ENCODE measurements at regions not wholly inside any gene's neighbourhood (a gene's known extent, or its start where the extent isn't known, plus 50 kb on each side); places are given as distances from the start of the nearest gene placed in this dataset.

DNA sequence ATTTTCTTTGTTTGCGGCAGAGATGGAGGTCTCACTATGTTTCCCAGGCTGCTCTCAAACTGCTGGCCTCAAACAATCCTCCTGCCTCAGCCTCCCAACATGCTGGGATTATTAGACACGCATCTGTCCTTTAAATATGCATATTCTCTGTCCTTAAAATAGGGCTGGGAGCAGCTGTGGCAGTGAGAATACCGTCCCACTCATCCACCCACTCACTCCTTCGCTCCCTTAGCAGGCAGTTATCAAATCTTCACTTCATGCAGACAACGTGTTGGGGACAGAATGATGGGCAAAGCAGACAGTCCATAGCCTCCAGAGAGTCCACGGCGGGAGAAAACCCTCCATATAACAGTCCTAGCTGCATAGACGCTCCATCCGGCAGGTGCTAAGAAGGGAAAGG lies 179.4 kb downstream of the ZBTB18 start:
- BruUV-seq (replicated peaks), result no TSS peak
- Histone ChIP-seq H3K79me2 (ENCODE audit: low read length) (no peaks in the 10 kb centered on the region), H3K4me2 (ENCODE audit: low read length) (peak overlapping the region; percentile 93), H3K9me3 (ENCODE audit: low read length) (no peaks in the 10 kb centered on the region), H3K9me2 (replicated peaks; ENCODE audit: low read length) (no peaks in the 10 kb centered on the region), H4K20me1 (ENCODE audit: low read length) (no peaks in the 10 kb centered on the region), H3K9ac (ENCODE audit: low read length) (no peak overlapping the region), H3K27ac (ENCODE audit: low read length) (no peak overlapping the region), H3K27me3 (ENCODE audit: low read length) (no peaks in the 10 kb centered on the region), H3K36me3 (ENCODE audit: low read depth, low read length) (no peaks in the 10 kb centered on the region), H3F3A (ENCODE audit: low read length, unreplicated experiment) (no peaks in the 10 kb centered on the region), H3K4me3 (ENCODE audit: low read length) (no peak overlapping the region), H3K4me1 (ENCODE audit: insufficient read depth, low read length) (peaks cover 37% of the 10 kb centered on the region), H2AFZ (ENCODE audit: low read length) (no peak overlapping the region)
- DNase-seq, result no peak
- CTCF ChIA-PET, result no interaction called here
- intact Hi-C loops (cut with micrococcal nuclease), result loop anchor here (5.0 kb wide), 2 partner anchors 68 to 183 kb away; no protein-coding TSS in a partner anchor
- no peak for ATAC-seq
- POLR2A ChIA-PET (ENCODE audit: unreplicated experiment), result no interaction called here
- TF ChIP-seq EZH2phosphoT487 (IDR thresholded peaks at IDR 0.05; ENCODE audit: borderline replicate concordance, low read length) (no peak), EZH2 (IDR thresholded peaks at IDR 0.05; ENCODE audit: low read length, unreplicated experiment) (no peak)
- TF ChIP-seq, protein P1, sequence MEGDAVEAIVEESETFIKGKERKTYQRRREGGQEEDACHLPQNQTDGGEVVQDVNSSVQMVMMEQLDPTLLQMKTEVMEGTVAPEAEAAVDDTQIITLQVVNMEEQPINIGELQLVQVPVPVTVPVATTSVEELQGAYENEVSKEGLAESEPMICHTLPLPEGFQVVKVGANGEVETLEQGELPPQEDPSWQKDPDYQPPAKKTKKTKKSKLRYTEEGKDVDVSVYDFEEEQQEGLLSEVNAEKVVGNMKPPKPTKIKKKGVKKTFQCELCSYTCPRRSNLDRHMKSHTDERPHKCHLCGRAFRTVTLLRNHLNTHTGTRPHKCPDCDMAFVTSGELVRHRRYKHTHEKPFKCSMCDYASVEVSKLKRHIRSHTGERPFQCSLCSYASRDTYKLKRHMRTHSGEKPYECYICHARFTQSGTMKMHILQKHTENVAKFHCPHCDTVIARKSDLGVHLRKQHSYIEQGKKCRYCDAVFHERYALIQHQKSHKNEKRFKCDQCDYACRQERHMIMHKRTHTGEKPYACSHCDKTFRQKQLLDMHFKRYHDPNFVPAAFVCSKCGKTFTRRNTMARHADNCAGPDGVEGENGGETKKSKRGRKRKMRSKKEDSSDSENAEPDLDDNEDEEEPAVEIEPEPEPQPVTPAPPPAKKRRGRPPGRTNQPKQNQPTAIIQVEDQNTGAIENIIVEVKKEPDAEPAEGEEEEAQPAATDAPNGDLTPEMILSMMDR (conservative IDR thresholded peaks at IDR 0.05; ENCODE audit: low read depth, low read length), result no peak

DNA sequence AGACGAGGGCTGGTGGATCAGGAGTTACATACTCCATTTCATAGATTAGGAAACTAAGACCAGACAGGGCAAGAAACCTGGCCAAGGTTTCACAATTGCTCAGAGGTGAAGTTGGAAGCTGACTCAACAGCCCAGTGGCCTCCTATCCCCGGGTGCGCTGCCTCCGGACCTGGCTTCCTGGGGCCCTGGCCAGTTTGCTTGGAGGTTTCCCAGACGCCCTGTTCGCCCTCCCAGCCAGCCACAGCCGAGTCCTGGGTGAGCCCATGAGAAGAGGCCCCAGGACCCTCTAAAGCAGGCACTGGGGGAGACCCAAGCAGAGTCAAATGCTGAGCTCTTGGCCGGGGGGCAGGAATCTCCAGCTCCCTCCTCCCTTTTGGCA lies 180.1 kb downstream of the ZBTB18 start:
- Histone ChIP-seq H3K4me2 (ENCODE audit: low read length) (peak overlapping the region; percentile 93), H3K9me2 (replicated peaks; ENCODE audit: low read length) (no peaks in the 10 kb centered on the region), H3K4me3 (ENCODE audit: low read length) (peak overlapping the region; percentile 68), H2AFZ (ENCODE audit: low read length) (peak overlapping the region; percentile 93), H3K27ac (ENCODE audit: low read length) (peak overlapping the region; percentile 68), H3K9me3 (ENCODE audit: low read length) (no peaks in the 10 kb centered on the region), H3K79me2 (ENCODE audit: low read length) (no peaks in the 10 kb centered on the region), H3K36me3 (ENCODE audit: low read depth, low read length) (no peaks in the 10 kb centered on the region), H4K20me1 (ENCODE audit: low read length) (no peaks in the 10 kb centered on the region), H3K4me1 (ENCODE audit: insufficient read depth, low read length) (peaks cover 31% of the 10 kb centered on the region), H3K9ac (ENCODE audit: low read length) (peak overlapping the region; percentile 30), H3K27me3 (ENCODE audit: low read length) (no peaks in the 10 kb centered on the region), H3F3A (ENCODE audit: low read length, unreplicated experiment) (no peaks in the 10 kb centered on the region)
- no TSS peak for BruUV-seq (replicated peaks)
- ChIA-PET CTCF (no interaction called here), POLR2A (ENCODE audit: unreplicated experiment) (interaction anchor here (0.6 kb wide), 2 partner anchors 91 to 314 kb away, joined by 7 to 20 read pairs; no protein-coding TSS in a partner anchor)
- intact Hi-C loops (cut with micrococcal nuclease), result loop anchor here (5.0 kb wide), 2 partner anchors 69 to 184 kb away; no protein-coding TSS in a partner anchor
- peak; percentile 64 for ATAC-seq
- TF ChIP-seq EZH2phosphoT487 (IDR thresholded peaks at IDR 0.05; ENCODE audit: borderline replicate concordance, low read length), result no peak
- TF ChIP-seq EZH2 (IDR thresholded peaks at IDR 0.05; ENCODE audit: low read length, unreplicated experiment), result no peak
- TF ChIP-seq, protein P1 (conservative IDR thresholded peaks at IDR 0.05; ENCODE audit: low read depth, low read length), result no peak
- peak; percentile 79 for DNase-seq

DNA sequence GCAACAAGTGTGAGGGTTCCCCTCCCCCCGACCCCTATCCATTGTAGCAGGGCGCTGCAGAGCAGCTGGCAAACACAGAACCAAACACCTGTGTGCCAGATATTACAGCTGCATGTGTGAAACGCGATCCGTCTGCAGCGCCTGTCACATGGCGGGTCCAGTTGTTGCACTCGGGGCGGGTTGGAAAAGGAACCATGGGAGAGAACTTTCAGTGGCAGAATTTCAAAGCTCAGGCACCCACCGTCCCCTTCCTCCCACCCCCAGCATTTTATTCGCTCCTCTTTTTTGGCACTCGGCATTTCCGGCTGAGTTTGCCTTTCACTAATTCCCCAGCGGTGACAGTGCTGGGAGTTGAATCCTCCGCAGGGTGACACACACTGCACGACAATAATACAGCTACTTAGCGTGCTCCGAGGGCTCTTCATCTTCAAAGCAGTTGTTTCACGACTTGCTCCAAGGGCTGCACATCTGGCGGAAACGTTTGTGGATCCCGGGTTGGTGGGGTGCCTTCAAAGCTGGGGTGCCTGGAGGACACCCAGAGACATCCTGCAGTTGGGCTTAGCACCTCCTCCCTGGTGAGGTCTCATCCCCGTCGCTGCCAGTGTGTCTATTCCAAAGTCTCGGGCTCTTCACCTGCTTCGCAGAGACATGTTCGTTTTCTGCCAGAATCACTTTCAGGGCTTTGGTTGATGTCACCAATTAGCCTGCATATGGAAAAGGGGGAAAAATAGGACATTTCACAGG lies 180.7 kb downstream of the ZBTB18 start:
- Histone ChIP-seq H3F3A (ENCODE audit: low read length, unreplicated experiment) (no peaks in the 10 kb centered on the region), H3K27ac (ENCODE audit: low read length) (peak overlapping the region; percentile 68), H3K9me3 (ENCODE audit: low read length) (no peaks in the 10 kb centered on the region), H2AFZ (ENCODE audit: low read length) (peak overlapping the region; percentile 93), H3K4me2 (ENCODE audit: low read length) (peak overlapping the region; percentile 93), H4K20me1 (ENCODE audit: low read length) (no peaks in the 10 kb centered on the region), H3K9me2 (replicated peaks; ENCODE audit: low read length) (no peaks in the 10 kb centered on the region), H3K27me3 (ENCODE audit: low read length) (no peaks in the 10 kb centered on the region), H3K4me1 (ENCODE audit: insufficient read depth, low read length) (peaks cover 26% of the 10 kb centered on the region), H3K79me2 (ENCODE audit: low read length) (no peaks in the 10 kb centered on the region), H3K9ac (ENCODE audit: low read length) (peak overlapping the region; percentile 30), H3K36me3 (ENCODE audit: low read depth, low read length) (no peaks in the 10 kb centered on the region), H3K4me3 (ENCODE audit: low read length) (peak overlapping the region; percentile 68)
- ATAC-seq, result peak; percentile 76
- intact Hi-C loops (cut with micrococcal nuclease), result loop anchor here (5.0 kb wide), 2 partner anchors 69 to 184 kb away; no protein-coding TSS in a partner anchor
- ChIA-PET CTCF (interaction anchor here (0.5 kb wide), 1 partner anchor 888 kb away, joined by 5 read pairs; no protein-coding TSS in a partner anchor), POLR2A (ENCODE audit: unreplicated experiment) (interaction anchor here (0.6 kb wide), 2 partner anchors 91 to 315 kb away, joined by 7 to 20 read pairs; no protein-coding TSS in a partner anchor)
- peak; percentile 79 for DNase-seq
- BruUV-seq (replicated peaks), result no TSS peak
- TF ChIP-seq EZH2phosphoT487 (IDR thresholded peaks at IDR 0.05; ENCODE audit: borderline replicate concordance, low read length), result no peak
- TF ChIP-seq, protein P1 (conservative IDR thresholded peaks at IDR 0.05; ENCODE audit: low read depth, low read length), result no peak
- no peak for TF ChIP-seq EZH2 (IDR thresholded peaks at IDR 0.05; ENCODE audit: low read length, unreplicated experiment)

Measured in PC-3 (cell line).